H1 (cell line): ENCODE measurements at regions not wholly inside any gene's neighbourhood (a gene's known extent, or its start where the extent isn't known, plus 50 kb on each side); places are given as distances from the start of the nearest gene placed in this dataset.

Experiments used
- CBX5 ChIP-seq: fragments of 300-800, 300-1000 bp; sonication (generic); IDR thresholded peaks from 2 replicates; pipeline ENCODE4 v1.7.1; 2016; ENCODE audit warnings: antibody characterized with exemption, low read length, low read depth
- CHD7 ChIP-seq: fragments of 300-600 bp; sonication (generic); IDR thresholded peaks from 2 replicates; pipeline ENCODE4 v1.7.1; 2012; ENCODE audit warnings: low read length, moderate library complexity, mild to moderate bottlenecking, inconsistent platforms; ENCODE audit not compliant: insufficient replicate concordance
- GABPA ChIP-seq: IDR thresholded peaks from 2 replicates; pipeline ENCODE4 v1.6.1; 2011; ENCODE audit warnings: mild to moderate bottlenecking, low read length, moderate library complexity, borderline replicate concordance; ENCODE audit not compliant: insufficient read depth
- GTF2F1 ChIP-seq: IDR thresholded peaks from 2 replicates; pipeline ENCODE4 v1.6.1; 2012; ENCODE audit warnings: low read depth, low read length, improper control_type of control experiment, borderline replicate concordance
- POLR2AphosphoS5 ChIP-seq: IDR thresholded peaks from 2 replicates; pipeline ENCODE4 v1.6.1; 2011; ENCODE audit warnings: low read depth, low read length
- SP1 ChIP-seq: IDR thresholded peaks from 2 replicates; pipeline ENCODE4 v1.6.1; 2011; ENCODE audit warnings: low read depth, low read length
- TAF1 ChIP-seq: IDR thresholded peaks from 2 replicates; pipeline ENCODE4 v1.6.1; 2011; ENCODE audit warnings: mild to moderate bottlenecking, low read depth, low read length

GRCh38 chr10:8273749-8274148 lies 219.3 kb downstream of the GATA3 start (continued):
- TF ChIP-seq CHD7 (no peak), CBX5 (no peak), GTF2F1 (no peak), SP1 (no peak), GABPA (no peak), TAF1 (no peak), POLR2AphosphoS5 (no peak)
